NOMO-1 treated with DMSO at 0.1 percent for 48 hours (cell line): ENCODE measurements at regions not wholly inside any gene's neighbourhood (a gene's known extent, or its start where the extent isn't known, plus 50 kb on each side); places are given as distances from the start of the nearest gene placed in this dataset.

Source experiments
- DNase-seq: peaks from one replicate; lab custom pipeline; 2025; ENCODE audit not compliant: unreplicated experiment; lab: John Stamatoyannopoulos, UW

- no peak for DNase-seq
These were observed 388.3 kb upstream of the MGMT start for GRCh38 chr10:129078746-129079145.

- no peak for DNase-seq
These were observed 387.3 kb upstream of the MGMT start for GRCh38 chr10:129079705-129080104.

- no peak for DNase-seq
These were observed 381.2 kb upstream of the MGMT start for GRCh38 chr10:129085811-129086210.

GRCh38 chr10:129089341-129089740 is 377.7 kb upstream of the MGMT start:
- DNase-seq, result no peak

- no peak for DNase-seq
These were observed 376.9 kb upstream of the MGMT start for GRCh38 chr10:129090165-129090564.

- peak; percentile 89 for DNase-seq
These were observed 376.2 kb upstream of the MGMT start for GRCh38 chr10:129090618-129091366.

- DNase-seq, result no peak
These were observed 373.4 kb upstream of the MGMT start for GRCh38 chr10:129093641-129094040.

GRCh38 chr10:129094233-129094632 is 372.8 kb upstream of the MGMT start:
- DNase-seq, result no peak

GRCh38 chr10:129094861-129095260 is 372.2 kb upstream of the MGMT start:
- no peak for DNase-seq

- no peak for DNase-seq
These were observed 371.4 kb upstream of the MGMT start for GRCh38 chr10:129095680-129096064.

- peak; percentile 51 for DNase-seq
These were observed 370.7 kb upstream of the MGMT start for GRCh38 chr10:129096065-129096984.

GRCh38 chr10:129097776-129098330 is 369.2 kb upstream of the MGMT start:
- DNase-seq, result no peak

GRCh38 chr10:129098517-129098916 is 368.5 kb upstream of the MGMT start:
- no peak for DNase-seq

GRCh38 chr10:129099486-129099885 is 367.6 kb upstream of the MGMT start:
- DNase-seq, result no peak

GRCh38 chr10:129099992-129100391 is 367.0 kb upstream of the MGMT start:
- no peak for DNase-seq

- no peak for DNase-seq
These were observed 365.6 kb upstream of the MGMT start for GRCh38 chr10:129101232-129101980.

GRCh38 chr10:129102906-129103693 is 363.9 kb upstream of the MGMT start:
- no peak for DNase-seq

- DNase-seq, result no peak
These were observed 362.6 kb upstream of the MGMT start for GRCh38 chr10:129104266-129105045.

- no peak for DNase-seq
These were observed 361.8 kb upstream of the MGMT start for GRCh38 chr10:129105266-129105665.

- no peak for DNase-seq
These were observed 360.7 kb upstream of the MGMT start for GRCh38 chr10:129106314-129106713.
